Prostate gland (tissue), 2 donors: ENCODE measurements at regions not wholly inside any gene's neighbourhood (a gene's known extent, or its start where the extent isn't known, plus 50 kb on each side); places are given as distances from the start of the nearest gene placed in this dataset.

ENCODE experiments used
- CTCF ChIP-seq, 4 experiments: fragments of 200-600 bp in 2 of 4; fragments of 450-650 bp in 2 of 4; sonication (generic) in 2 of 4; IDR thresholded peaks; 1 replicate in 3 of 4; 2 replicates in 1 of 4; pipeline ENCODE4 v1.5.1; 2016 to 2019; ENCODE audit warnings: antibody characterized with exemption in 4 of 4, mild to moderate bottlenecking in 2 of 4, moderate library complexity in 2 of 4
- POLR2A ChIP-seq: fragments of 450-650 bp; IDR thresholded peaks from one replicate; pipeline ENCODE4 v1.6.1; 2016; ENCODE audit warnings: antibody characterized with exemption, mild to moderate bottlenecking
- POLR2AphosphoS5 ChIP-seq: sonication (generic); formaldehyde crosslinking; IDR thresholded peaks from one replicate; pipeline ENCODE4 v1.6.1; 2017; ENCODE audit warnings: antibody characterized with exemption

GRCh38 chr2:81858998-81859397, 1554.4 kb upstream of the LRRTM1 start:
- TF ChIP-seq CTCF (IDR thresholded peaks at IDR 0.05), result no peak
- TF ChIP-seq POLR2A, result no peak
- TF ChIP-seq POLR2AphosphoS5, result no peak
